Left ventricle myocardium superior (tissue), 1 donor: ENCODE measurements at regions not wholly inside any gene's neighbourhood (a gene's known extent, or its start where the extent isn't known, plus 50 kb on each side); places are given as distances from the start of the nearest gene placed in this dataset.
"Not testable (repeated sequence)": the region's sequence is repeated elsewhere in the genome, so short reads cannot be mapped to it uniquely, and the experiment has no call there.

ENCODE experiments used
- ATAC-seq: fragments of 200-7000 bp; cut with Tn5 transposase; one replicate; pipeline ENCODE4 v1.9.1; 2020; ENCODE audit warnings: mild to moderate bottlenecking, moderate library complexity
- DNase-seq: peaks from one replicate; pipeline ENCODE4 v3.0.0-alpha.2; 2020
- intact Hi-C: fragments of 100-400 bp; cut with micrococcal nuclease; formaldehyde crosslinking; loops from one replicate; pipeline ENCODE4 v1.11.0; 2022
- donor health status: DM: no; HTN: yes; CAD: no; lungs with severe emphysema.

- intact Hi-C loops: no loop called here
- DNase-seq: no peak
- ATAC-seq: no peak
Observed at GRCh38 chr7:113787106-113787505, 131.7 kb downstream of the PPP1R3A start.

- no peak for DNase-seq
- intact Hi-C loops: no loop called here
- no peak for ATAC-seq
Observed at GRCh38 chr7:113784956-113785355, 133.9 kb downstream of the PPP1R3A start.

GRCh38 chr7:113784316-113784715 is 134.5 kb downstream of the PPP1R3A start:
- ATAC-seq (no peak), DNase-seq (no peak)
- intact Hi-C loops: no loop called here

- intact Hi-C loops: no loop called here
- DNase-seq: no peak
- ATAC-seq: no peak
Observed at GRCh38 chr7:113783403-113783802, 135.4 kb downstream of the PPP1R3A start.

GRCh38 chr7:113775804-113776203 is 143.0 kb downstream of the PPP1R3A start:
- ATAC-seq (no peak), DNase-seq (no peak)
- intact Hi-C loops: no loop called here

GRCh38 chr7:113775401-113775800 is 143.4 kb downstream of the PPP1R3A start:
- DNase-seq (no peak), ATAC-seq (no peak)
- intact Hi-C loops: no loop called here

GRCh38 chr7:113774182-113774807 is 144.5 kb downstream of the PPP1R3A start:
- DNase-seq: no peak
- intact Hi-C loops: no loop called here
- peak; percentile 86 for ATAC-seq

GRCh38 chr7:113770146-113770738 is 148.6 kb downstream of the PPP1R3A start:
- ATAC-seq: no peak
- intact Hi-C loops: no loop called here

GRCh38 chr7:113768387-113768786 is 150.4 kb downstream of the PPP1R3A start:
- DNase-seq (no peak), ATAC-seq (no peak)
- intact Hi-C loops: no loop called here

More at GRCh38 chr7:113770146-113770738, 148.6 kb downstream of the PPP1R3A start:
- no peak for DNase-seq

- intact Hi-C loops: no loop called here
- DNase-seq (no peak), ATAC-seq (no peak)
Observed at GRCh38 chr7:113764401-113765035, 154.3 kb downstream of the PPP1R3A start.

- intact Hi-C loops: no loop called here
- DNase-seq (no peak), ATAC-seq (no peak)
Observed at GRCh38 chr7:113763226-113763625, 155.6 kb downstream of the PPP1R3A start.

- intact Hi-C loops: no loop called here
- DNase-seq (no peak), ATAC-seq (no peak)
Observed at GRCh38 chr7:113756250-113756649, 162.6 kb downstream of the PPP1R3A start.

GRCh38 chr7:113752689-113753088 is 166.1 kb downstream of the PPP1R3A start:
- ATAC-seq: no peak

GRCh38 chr7:113752289-113752688 is 166.5 kb downstream of the PPP1R3A start:
- intact Hi-C loops: no loop called here
- no peak for DNase-seq
- ATAC-seq: no peak

More at GRCh38 chr7:113752689-113753088, 166.1 kb downstream of the PPP1R3A start:
- intact Hi-C loops: no loop called here
- no peak for DNase-seq

- no peak for DNase-seq
- intact Hi-C loops: no loop called here
- ATAC-seq: no peak
Observed at GRCh38 chr7:113751547-113751946, 167.3 kb downstream of the PPP1R3A start.

- DNase-seq, ATAC-seq, intact Hi-C loops: not testable (repeated sequence)
Observed at GRCh38 chr7:113748385-113748784, 170.4 kb downstream of the PPP1R3A start.

GRCh38 chr7:113742946-113743431 is 175.8 kb downstream of the PPP1R3A start:
- ATAC-seq, intact Hi-C loops: not testable (repeated sequence)
- peak; percentile 10 for DNase-seq

- no peak for ATAC-seq
- DNase-seq: no peak
- intact Hi-C loops: no loop called here
Observed at GRCh38 chr7:113742377-113742776, 176.4 kb downstream of the PPP1R3A start.

GRCh38 chr7:113731571-113731970 is 187.2 kb downstream of the PPP1R3A start:
- ATAC-seq: no peak
- DNase-seq: no peak
- intact Hi-C loops: no loop called here

GRCh38 chr7:113730309-113730955 is 188.4 kb downstream of the PPP1R3A start:
- no peak for ATAC-seq
- no peak for DNase-seq
- intact Hi-C loops: no loop called here
